ENCODE measurements at regions not wholly inside any gene's neighbourhood (a gene's known extent, or its start where the extent isn't known, plus 50 kb on each side); places are given as distances from the start of the nearest gene placed in this dataset.

DNA sequence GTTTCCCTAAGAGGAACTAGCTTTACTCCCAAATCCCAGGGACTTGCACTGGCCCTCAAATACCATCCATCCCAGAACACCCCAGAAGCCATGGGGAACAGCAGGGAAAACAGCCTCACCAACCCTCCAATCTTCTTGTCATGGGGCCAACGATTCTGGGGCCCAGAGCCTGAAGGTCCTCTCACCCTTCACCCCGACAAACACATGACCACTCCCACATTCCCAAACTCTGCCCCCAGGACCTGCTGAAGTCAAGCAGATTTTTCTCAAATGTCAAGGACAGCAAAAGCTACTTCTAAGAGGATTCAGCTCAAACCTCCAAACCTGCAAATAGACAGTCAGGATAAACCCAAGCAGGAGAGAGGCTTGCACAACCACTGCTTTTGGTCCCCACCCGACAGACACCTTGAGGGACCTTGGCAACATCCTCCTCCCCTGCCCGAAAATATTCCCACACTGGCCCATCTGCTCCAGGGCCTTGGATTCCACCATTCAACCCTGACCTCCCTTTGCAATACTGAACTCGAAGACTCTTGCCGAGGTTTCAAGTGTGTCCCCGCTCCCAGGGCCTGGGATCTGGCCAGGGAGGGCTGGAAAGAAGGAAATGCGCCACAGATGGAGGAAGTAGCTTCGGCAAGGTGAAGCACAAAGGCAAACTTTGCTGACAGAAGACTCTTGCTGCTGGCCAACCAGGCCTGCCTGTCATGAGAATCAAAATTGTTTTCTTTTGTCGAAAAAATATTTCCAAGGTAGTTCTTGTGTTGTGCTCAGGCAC lies 143.3 kb downstream of the ZFP36L2 start:
- no peak for TF ChIP-seq CTCF (IDR thresholded peaks at IDR 0.05; ENCODE audit: insufficient read depth, low read length)
- TF ChIP-seq REST (IDR thresholded peaks at IDR 0.05; ENCODE audit: insufficient replicate concordance, low read depth) = no peak
- no peak for TF ChIP-seq POLR2AphosphoS5 (IDR thresholded peaks at IDR 0.05; ENCODE audit: low read depth)
